ENCODE measurements at regions not wholly inside any gene's neighbourhood (a gene's known extent, or its start where the extent isn't known, plus 50 kb on each side); places are given as distances from the start of the nearest gene placed in this dataset.

DNA sequence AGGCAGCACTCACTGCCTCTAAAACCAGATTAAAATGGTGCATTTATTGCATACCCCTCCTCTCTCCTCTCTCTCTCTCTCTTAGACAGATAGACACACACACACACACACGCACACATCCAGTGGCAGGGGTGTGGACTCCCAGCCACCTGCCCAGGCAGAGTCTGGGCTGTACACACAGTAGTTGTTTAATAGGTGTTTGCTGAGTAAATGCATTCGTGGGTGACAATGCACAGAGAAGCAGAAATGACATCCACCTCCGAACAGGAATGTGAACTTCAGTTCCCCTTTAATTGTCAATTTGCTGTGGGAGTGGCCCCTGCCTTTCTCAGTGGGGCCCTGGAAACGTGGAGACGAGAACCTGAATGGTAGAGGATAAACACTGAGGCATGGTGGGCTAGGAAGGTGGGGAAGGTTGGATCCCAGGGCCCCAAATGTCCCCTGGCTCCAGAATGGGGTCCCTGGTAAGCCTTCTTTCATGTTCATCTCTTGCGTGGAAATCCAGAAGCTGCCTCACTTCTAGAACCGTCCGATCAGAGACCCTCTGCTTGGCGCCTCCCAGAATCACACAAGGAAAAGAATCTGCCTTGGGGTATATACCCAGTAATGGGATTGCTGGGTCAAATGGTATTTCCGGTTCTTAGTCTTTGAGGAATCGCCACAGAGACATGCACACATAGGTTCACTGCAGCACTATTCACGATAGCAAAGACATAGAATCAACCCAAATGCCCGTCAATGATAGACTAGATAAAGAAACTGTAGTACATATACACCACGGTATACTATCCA lies 58.5 kb upstream of the ECHDC3 start:
- TF ChIP-seq CTCF (conservative IDR thresholded peaks at IDR 0.05; ENCODE audit: low read depth, low read length), result no peak
- no peak overlapping the region for H3K4me3 ChIP-seq (ENCODE audit: low read depth, low read length)
- no peak for DNase-seq (ENCODE audit: low read depth)

GRCh38 chr10:11682851-11683250 lies 59.3 kb upstream of the ECHDC3 start:
- no peak overlapping the region for H3K4me3 ChIP-seq (ENCODE audit: low read depth, low read length)
- no peak for DNase-seq (ENCODE audit: low read depth)
- no peak for TF ChIP-seq CTCF (conservative IDR thresholded peaks at IDR 0.05; ENCODE audit: low read depth, low read length)

DNA sequence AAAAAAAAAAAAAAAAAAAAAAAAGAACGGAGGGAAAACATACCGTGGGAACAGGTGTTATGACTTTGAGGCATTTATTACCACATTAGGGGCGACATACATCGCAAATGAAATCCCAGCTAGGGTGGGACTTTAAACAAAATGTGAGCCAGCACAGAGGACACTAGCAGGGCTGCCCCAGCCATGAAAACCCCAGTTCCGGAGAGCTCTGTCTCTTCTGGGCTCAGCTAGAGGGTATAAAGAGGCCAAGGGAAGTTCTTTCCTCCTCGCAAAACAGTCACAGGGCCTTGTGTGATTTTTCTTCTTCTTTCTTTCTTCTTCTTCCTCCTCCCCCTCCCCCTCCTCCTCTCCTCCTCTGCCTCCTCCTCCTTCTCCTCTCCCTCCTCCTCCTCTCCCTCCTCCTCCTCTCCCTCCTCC lies 59.9 kb upstream of the ECHDC3 start:
- TF ChIP-seq CTCF (conservative IDR thresholded peaks at IDR 0.05; ENCODE audit: low read depth, low read length), result no peak
- H3K4me3 ChIP-seq (ENCODE audit: low read depth, low read length), result no peak overlapping the region
- no peak for DNase-seq (ENCODE audit: low read depth)

- no peak overlapping the region for H3K4me3 ChIP-seq (ENCODE audit: low read depth, low read length)
- no peak for DNase-seq (ENCODE audit: low read depth)
- no peak for TF ChIP-seq CTCF (conservative IDR thresholded peaks at IDR 0.05; ENCODE audit: low read depth, low read length)
Observed at GRCh38 chr10:11680496-11680895, 61.7 kb upstream of the ECHDC3 start.

GRCh38 chr10:11679946-11680345 lies 62.2 kb upstream of the ECHDC3 start:
- TF ChIP-seq CTCF (conservative IDR thresholded peaks at IDR 0.05; ENCODE audit: low read depth, low read length), result no peak
- no peak for DNase-seq (ENCODE audit: low read depth)
- no peak overlapping the region for H3K4me3 ChIP-seq (ENCODE audit: low read depth, low read length)

GRCh38 chr10:11678074-11678793 lies 63.9 kb upstream of the ECHDC3 start:
- H3K4me3 ChIP-seq (ENCODE audit: low read depth, low read length), result no peak overlapping the region
- DNase-seq (ENCODE audit: low read depth), result no peak
- TF ChIP-seq CTCF (conservative IDR thresholded peaks at IDR 0.05; ENCODE audit: low read depth, low read length), result no peak

Measured in epithelial cell of proximal tubule (primary cell).